ENCODE measurements at regions not wholly inside any gene's neighbourhood (a gene's known extent, or its start where the extent isn't known, plus 50 kb on each side); places are given as distances from the start of the nearest gene placed in this dataset.

GRCh38 chr4:24240655-24241054 lies 343.7 kb downstream of the DHX15 start:
- DNase-seq (ENCODE audit: low spot score in 2 of 2) = no peak
- Histone ChIP-seq H3K4me3 (no peak overlapping the region), H3K27ac (no peak overlapping the region), H3K27me3 (no peaks in the 10 kb centered on the region), H3K4me1 (no peaks in the 10 kb centered on the region), H3K36me3 (no peaks in the 10 kb centered on the region), H3K9me3 (no peaks in the 10 kb centered on the region)
- no peak for TF ChIP-seq POLR2A (IDR thresholded peaks at IDR 0.05)
- no peak for TF ChIP-seq POLR2AphosphoS5 (IDR thresholded peaks at IDR 0.05)
- intact Hi-C loops (cut with DNase I; ENCODE audit: low total_unique reads) = no loop called here

GRCh38 chr4:24237709-24238108 lies 346.6 kb downstream of the DHX15 start:
- no peaks in the 10 kb centered on the region for H3K9me3 ChIP-seq

GRCh38 chr4:24236532-24236931 lies 346.7 kb upstream of the PPARGC1A start:
- Histone ChIP-seq H3K9me3 (no peaks in the 10 kb centered on the region), H3K27me3 (no peaks in the 10 kb centered on the region), H3K4me1 (no peaks in the 10 kb centered on the region), H3K4me3 (no peak overlapping the region), H3K27ac (no peak overlapping the region), H3K36me3 (no peaks in the 10 kb centered on the region)
- intact Hi-C loops (cut with DNase I; ENCODE audit: low total_unique reads) = no loop called here
- no peak for DNase-seq (ENCODE audit: low spot score in 2 of 2)
- TF ChIP-seq POLR2AphosphoS5 (IDR thresholded peaks at IDR 0.05) (no peak), POLR2A (IDR thresholded peaks at IDR 0.05) (no peak)

More at GRCh38 chr4:24237709-24238108, 346.6 kb downstream of the DHX15 start:
- Histone ChIP-seq H3K4me1 (no peaks in the 10 kb centered on the region), H3K36me3 (no peaks in the 10 kb centered on the region), H3K27ac (no peak overlapping the region), H3K4me3 (no peak overlapping the region), H3K27me3 (no peaks in the 10 kb centered on the region)
- no peak for DNase-seq (ENCODE audit: low spot score in 2 of 2)
- TF ChIP-seq POLR2AphosphoS5 (IDR thresholded peaks at IDR 0.05) (no peak), POLR2A (IDR thresholded peaks at IDR 0.05) (no peak), CTCF (IDR thresholded peaks at IDR 0.05) (no peak)
- intact Hi-C loops (cut with DNase I; ENCODE audit: low total_unique reads) = no loop called here

GRCh38 chr4:24236120-24236519 lies 346.3 kb upstream of the PPARGC1A start:
- no peaks in the 10 kb centered on the region for H3K36me3 ChIP-seq
- no peaks in the 10 kb centered on the region for H3K4me1 ChIP-seq
- H3K27me3 ChIP-seq = no peaks in the 10 kb centered on the region
- no peak overlapping the region for H3K27ac ChIP-seq
- no peak for DNase-seq (ENCODE audit: low spot score in 2 of 2)
- H3K4me3 ChIP-seq = no peak overlapping the region
- H3K9me3 ChIP-seq = no peaks in the 10 kb centered on the region
- intact Hi-C loops (cut with DNase I; ENCODE audit: low total_unique reads) = no loop called here
- TF ChIP-seq POLR2A (IDR thresholded peaks at IDR 0.05) = no peak
- TF ChIP-seq POLR2AphosphoS5 (IDR thresholded peaks at IDR 0.05) = no peak
- no peak for TF ChIP-seq CTCF (IDR thresholded peaks at IDR 0.05)

- H3K36me3 ChIP-seq = no peaks in the 10 kb centered on the region
- no peaks in the 10 kb centered on the region for H3K4me1 ChIP-seq
- TF ChIP-seq CTCF (IDR thresholded peaks at IDR 0.05) (no peak), POLR2A (IDR thresholded peaks at IDR 0.05) (no peak), POLR2AphosphoS5 (IDR thresholded peaks at IDR 0.05) (no peak)
- H3K27me3 ChIP-seq = no peaks in the 10 kb centered on the region
- intact Hi-C loops (cut with DNase I; ENCODE audit: low total_unique reads) = no loop called here
- no peak for DNase-seq (ENCODE audit: low spot score in 2 of 2)
- H3K27ac ChIP-seq = no peak overlapping the region
- H3K4me3 ChIP-seq = no peak overlapping the region
- H3K9me3 ChIP-seq = no peaks in the 10 kb centered on the region
These were observed 345.8 kb upstream of the PPARGC1A start for GRCh38 chr4:24235618-24236017.

- intact Hi-C loops (cut with DNase I; ENCODE audit: low total_unique reads) = no loop called here
- no peaks in the 10 kb centered on the region for H3K27me3 ChIP-seq
- H3K4me1 ChIP-seq = no peaks in the 10 kb centered on the region
- H3K9me3 ChIP-seq = no peaks in the 10 kb centered on the region
- TF ChIP-seq POLR2AphosphoS5 (IDR thresholded peaks at IDR 0.05) (no peak), CTCF (IDR thresholded peaks at IDR 0.05) (no peak), POLR2A (IDR thresholded peaks at IDR 0.05) (no peak)
- no peaks in the 10 kb centered on the region for H3K36me3 ChIP-seq
- no peak overlapping the region for H3K4me3 ChIP-seq
- H3K27ac ChIP-seq = no peak overlapping the region
- no peak for DNase-seq (ENCODE audit: low spot score in 2 of 2)
These were observed 344.5 kb upstream of the PPARGC1A start for GRCh38 chr4:24234288-24234848.
